RWPE2 (cell line): ENCODE measurements at regions not wholly inside any gene's neighbourhood (a gene's known extent, or its start where the extent isn't known, plus 50 kb on each side); places are given as distances from the start of the nearest gene placed in this dataset.

Experiments
- ATAC-seq: fragments of 200-7000 bp; cut with Tn5 transposase; 3 replicates; pipeline ENCODE4 v1.9.1; 2021; ENCODE audit warnings: low read depth
- DNase-seq: peaks from one replicate; pipeline ENCODE4 v3.0.0-alpha.2; 2020; ENCODE audit warnings: low spot score
- H3K27ac ChIP-seq: fragments of 450-650 bp; 2 replicates; pipeline ENCODE4 v1.5.1; 2017; ENCODE audit warnings: mild to moderate bottlenecking; ENCODE audit not compliant: poor library complexity, severe bottlenecking
- H3K27me3 ChIP-seq: fragments of 250-450 bp; sonication (Bioruptor Pico); 2 replicates; pipeline ENCODE4 v1.5.1; 2021; ENCODE audit warnings: mild to moderate bottlenecking, moderate library complexity; ENCODE audit not compliant: insufficient read depth, poor library complexity, severe bottlenecking
- H3K36me3 ChIP-seq: fragments of 250-450 bp; sonication (Bioruptor Pico); 2 replicates; pipeline ENCODE4 v1.5.1; 2020; ENCODE audit warnings: low read depth, mild to moderate bottlenecking, moderate library complexity
- H3K4me1 ChIP-seq: fragments of 250-450 bp; sonication (Bioruptor Pico); 2 replicates; pipeline ENCODE4 v1.5.1; 2021; ENCODE audit warnings: mild to moderate bottlenecking, moderate library complexity; ENCODE audit not compliant: insufficient read depth, poor library complexity, severe bottlenecking
- H3K4me3 ChIP-seq: fragments of 250-450 bp; sonication (Bioruptor Pico); 2 replicates; pipeline ENCODE4 v1.5.1; 2021; ENCODE audit warnings: mild to moderate bottlenecking, moderate library complexity; ENCODE audit not compliant: severe bottlenecking
- H3K9me3 ChIP-seq: fragments of 250-450 bp; sonication (Bioruptor Pico); 2 replicates; pipeline ENCODE4 v1.5.1; 2021; ENCODE audit warnings: mild to moderate bottlenecking, moderate library complexity; ENCODE audit not compliant: severe bottlenecking
- CTCF ChIP-seq: fragments of 450-650 bp; IDR thresholded peaks from one replicate; pipeline ENCODE4 v1.5.1; 2017; ENCODE audit warnings: mild to moderate bottlenecking, moderate library complexity; ENCODE audit not compliant: poor library complexity, severe bottlenecking

- Histone ChIP-seq H3K9me3 (no peaks in the 10 kb centered on the region), H3K4me1 (peaks cover 41% of the 10 kb centered on the region), H3K27me3 (no peaks in the 10 kb centered on the region), H3K27ac (peak overlapping the region; percentile 8), H3K36me3 (no peaks in the 10 kb centered on the region), H3K4me3 (no peak overlapping the region)
- DNase-seq (no peak), ATAC-seq (peak; percentile 60)
- TF ChIP-seq CTCF = no peak
Observed at GRCh38 chr2:219706823-219707281, 79.4 kb downstream of the SLC4A3 start.

GRCh38 chr2:219707496-219708285 is 80.3 kb downstream of the SLC4A3 start:
- no peak for DNase-seq
- peak; percentile 31; the same call in 2 of the 3 replicates for ATAC-seq

GRCh38 chr2:219709331-219709761 is 81.9 kb downstream of the SLC4A3 start:
- H3K4me1 ChIP-seq = peaks cover 21% of the 10 kb centered on the region
- no peak for ATAC-seq
- no peak overlapping the region for H3K27ac ChIP-seq
- TF ChIP-seq CTCF = no peak
- H3K9me3 ChIP-seq = no peaks in the 10 kb centered on the region
- H3K4me3 ChIP-seq = no peak overlapping the region
- no peak for DNase-seq
- no peaks in the 10 kb centered on the region for H3K36me3 ChIP-seq
- H3K27me3 ChIP-seq = no peaks in the 10 kb centered on the region

More at GRCh38 chr2:219707496-219708285, 80.3 kb downstream of the SLC4A3 start:
- Histone ChIP-seq H3K27ac (peak overlapping the region; percentile 8), H3K36me3 (no peaks in the 10 kb centered on the region), H3K27me3 (no peaks in the 10 kb centered on the region), H3K9me3 (no peaks in the 10 kb centered on the region), H3K4me1 (peaks cover 33% of the 10 kb centered on the region), H3K4me3 (no peak overlapping the region)
- TF ChIP-seq CTCF = no peak

- Histone ChIP-seq H3K4me1 (peaks cover 2% of the 10 kb centered on the region), H3K27ac (no peak overlapping the region), H3K9me3 (no peaks in the 10 kb centered on the region), H3K4me3 (no peak overlapping the region), H3K36me3 (no peaks in the 10 kb centered on the region), H3K27me3 (no peaks in the 10 kb centered on the region)
- ATAC-seq = peak; percentile 58; the same call in 1 of the 3 replicates
- DNase-seq = no peak
- TF ChIP-seq CTCF = no peak
Observed at GRCh38 chr2:219713110-219713509, 85.7 kb downstream of the SLC4A3 start.
